ENCODE measurements at regions not wholly inside any gene's neighbourhood (a gene's known extent, or its start where the extent isn't known, plus 50 kb on each side); places are given as distances from the start of the nearest gene placed in this dataset.

- H3K27ac ChIP-seq = peak overlapping the region in 3 of 4 donors; percentile 35 to 57 (median 36)
- TF ChIP-seq CTCF (IDR thresholded peaks at IDR 0.05) (no peak), POLR2AphosphoS5 (IDR thresholded peaks at IDR 0.05) (no peak), EP300 (IDR thresholded peaks at IDR 0.05; ENCODE audit: low read depth) (no peak), POLR2A (IDR thresholded peaks at IDR 0.05) (no peak)
- in situ Hi-C loops (cut with MboI; ENCODE audit: low pct_ligation_motif_present in 1 of 4, low pct_unique_long_range_greater_than_20kb in 1 of 4, low sequenced_read_pairs in 3 of 4) = loop anchor here (5.0 to 10.0 kb wide), 4 partner anchors 199 to 469 kb away; no protein-coding TSS in a partner anchor
These were observed 174.2 kb upstream of the FAM20A start for GRCh38 chr17:68775318-68775717.

GRCh38 chr17:68771867-68772515, 170.8 kb upstream of the FAM20A start:
- Histone ChIP-seq H3K36me3 (no peaks in the 10 kb centered on the region), H3K4me3 (no peak overlapping the region), H3K27ac (peak overlapping the region in 3 of 4 donors; percentile 9 to 36 (median 29)), H3K4me1 (peaks cover 0 to 13% (median 4%) of the 10 kb centered on the region in 4 donors), H3K9me3 (no peaks in the 10 kb centered on the region), H3K27me3 (no peaks in the 10 kb centered on the region)
- WGBS, 2 donors (ENCODE audit: low coverage in 1 of 2) = 16 to 30% methylated on average over 5 to 8 of the region's 8 CpGs
- intact Hi-C loops (cut with DNase I; ENCODE audit: low total_unique reads) = loop anchor here (5.0 kb wide), 1 partner anchor 465 kb away; no protein-coding TSS in a partner anchor
- TF ChIP-seq CTCF (IDR thresholded peaks at IDR 0.05) = peak; percentile 47 to 61 (median 56)
- TF ChIP-seq EP300 (IDR thresholded peaks at IDR 0.05; ENCODE audit: low read depth) = no peak
- DNase-seq = no peak
- in situ Hi-C loops (cut with MboI; ENCODE audit: low pct_ligation_motif_present in 1 of 4, low pct_unique_long_range_greater_than_20kb in 1 of 4, low sequenced_read_pairs in 3 of 4) = loop anchor here in 3 of 4 donors (10.0 to 25.0 kb wide), 4 partner anchors 203 to 610 kb away; no protein-coding TSS in a partner anchor

More at GRCh38 chr17:68775318-68775717, 174.2 kb upstream of the FAM20A start:
- Histone ChIP-seq H3K27me3 (no peaks in the 10 kb centered on the region), H3K9me3 (no peaks in the 10 kb centered on the region), H3K4me3 (no peak overlapping the region), H3K36me3 (no peaks in the 10 kb centered on the region), H3K4me1 (peaks cover 0 to 28% (median 11%) of the 10 kb centered on the region in 4 donors)
- DNase-seq = no peak
- intact Hi-C loops (cut with DNase I; ENCODE audit: low total_unique reads) = no loop called here

- in situ Hi-C loops (cut with MboI; ENCODE audit: low pct_ligation_motif_present in 1 of 4, low pct_unique_long_range_greater_than_20kb in 1 of 4, low sequenced_read_pairs in 3 of 4) = loop anchor here in 2 of 4 donors (10.0 to 25.0 kb wide), 4 partner anchors 234 to 607 kb away; partner anchors contain the start of gene ABCA10 (in 1 of the 2)
- H3K36me3 ChIP-seq = no peaks in the 10 kb centered on the region
- H3K27me3 ChIP-seq = no peaks in the 10 kb centered on the region
- no peaks in the 10 kb centered on the region for H3K9me3 ChIP-seq
- no peak overlapping the region for H3K27ac ChIP-seq
- H3K4me3 ChIP-seq = no peak overlapping the region
- H3K4me1 ChIP-seq = no peaks in the 10 kb centered on the region
- WGBS, 2 donors (ENCODE audit: low coverage in 1 of 2) = 76% methylated on average over 6 of the region's 6 CpGs
- no peak for DNase-seq
- TF ChIP-seq CTCF (IDR thresholded peaks at IDR 0.05) (no peak), POLR2AphosphoS5 (IDR thresholded peaks at IDR 0.05) (no peak), EP300 (IDR thresholded peaks at IDR 0.05; ENCODE audit: low read depth) (no peak), POLR2A (IDR thresholded peaks at IDR 0.05) (no peak)
- intact Hi-C loops (cut with DNase I; ENCODE audit: low total_unique reads) = no loop called here
These were observed 167.6 kb upstream of the FAM20A start for GRCh38 chr17:68768804-68769203.

- TF ChIP-seq POLR2A (IDR thresholded peaks at IDR 0.05) (no peak), CTCF (IDR thresholded peaks at IDR 0.05) (no peak), EP300 (IDR thresholded peaks at IDR 0.05; ENCODE audit: low read depth) (no peak), POLR2AphosphoS5 (IDR thresholded peaks at IDR 0.05) (no peak)
- intact Hi-C loops (cut with DNase I; ENCODE audit: low total_unique reads) = no loop called here
- H3K27ac ChIP-seq = no peak overlapping the region
- H3K9me3 ChIP-seq = no peaks in the 10 kb centered on the region
- in situ Hi-C loops (cut with MboI; ENCODE audit: low pct_ligation_motif_present in 1 of 4, low pct_unique_long_range_greater_than_20kb in 1 of 4, low sequenced_read_pairs in 3 of 4) = loop anchor here in 2 of 4 donors (10.0 to 25.0 kb wide), 4 partner anchors 232 to 604 kb away; partner anchors contain the start of gene ABCA10 (in 1 of the 2)
- 63 to 71% methylated on average over 4 of the region's 4 CpGs for WGBS, 2 donors (ENCODE audit: low coverage in 1 of 2)
- no peaks in the 10 kb centered on the region for H3K4me1 ChIP-seq
- H3K36me3 ChIP-seq = no peaks in the 10 kb centered on the region
- no peak overlapping the region for H3K4me3 ChIP-seq
- no peaks in the 10 kb centered on the region for H3K27me3 ChIP-seq
- no peak for DNase-seq
These were observed 165.5 kb upstream of the FAM20A start for GRCh38 chr17:68766640-68767039.

All from transverse colon (tissue), 4 donors.